ENCODE measurements at regions not wholly inside any gene's neighbourhood (a gene's known extent, or its start where the extent isn't known, plus 50 kb on each side); places are given as distances from the start of the nearest gene placed in this dataset.

DNA sequence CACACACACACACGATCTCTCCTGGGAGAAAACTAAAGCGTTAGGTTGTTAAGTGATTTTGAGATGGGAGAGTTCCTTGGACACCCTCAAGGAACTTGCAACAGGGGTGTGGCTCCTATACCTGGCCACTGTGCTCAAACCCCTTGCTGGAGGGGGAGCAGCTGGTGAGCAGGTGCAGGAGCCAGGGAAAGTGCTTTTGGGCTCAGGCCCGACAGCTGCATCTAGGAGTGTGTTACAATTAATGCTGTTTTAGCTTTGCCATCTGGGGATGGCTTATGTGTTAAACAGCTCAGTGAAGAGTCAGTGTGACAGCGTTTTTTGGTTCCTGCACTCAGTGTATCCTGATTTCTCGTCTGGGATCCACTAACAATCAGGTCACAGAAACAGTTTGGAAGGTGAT is 510.8 kb downstream of the TRIB2 start:
- TF ChIP-seq, protein P1, sequence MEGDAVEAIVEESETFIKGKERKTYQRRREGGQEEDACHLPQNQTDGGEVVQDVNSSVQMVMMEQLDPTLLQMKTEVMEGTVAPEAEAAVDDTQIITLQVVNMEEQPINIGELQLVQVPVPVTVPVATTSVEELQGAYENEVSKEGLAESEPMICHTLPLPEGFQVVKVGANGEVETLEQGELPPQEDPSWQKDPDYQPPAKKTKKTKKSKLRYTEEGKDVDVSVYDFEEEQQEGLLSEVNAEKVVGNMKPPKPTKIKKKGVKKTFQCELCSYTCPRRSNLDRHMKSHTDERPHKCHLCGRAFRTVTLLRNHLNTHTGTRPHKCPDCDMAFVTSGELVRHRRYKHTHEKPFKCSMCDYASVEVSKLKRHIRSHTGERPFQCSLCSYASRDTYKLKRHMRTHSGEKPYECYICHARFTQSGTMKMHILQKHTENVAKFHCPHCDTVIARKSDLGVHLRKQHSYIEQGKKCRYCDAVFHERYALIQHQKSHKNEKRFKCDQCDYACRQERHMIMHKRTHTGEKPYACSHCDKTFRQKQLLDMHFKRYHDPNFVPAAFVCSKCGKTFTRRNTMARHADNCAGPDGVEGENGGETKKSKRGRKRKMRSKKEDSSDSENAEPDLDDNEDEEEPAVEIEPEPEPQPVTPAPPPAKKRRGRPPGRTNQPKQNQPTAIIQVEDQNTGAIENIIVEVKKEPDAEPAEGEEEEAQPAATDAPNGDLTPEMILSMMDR (IDR thresholded peaks at IDR 0.05; ENCODE audit: extremely low read depth in 1 of 2, insufficient read depth in 1 of 2, low read depth in 1 of 2, low read length in 2 of 2) = no peak
- TF ChIP-seq POLR2A (IDR thresholded peaks at IDR 0.05; ENCODE audit: low read depth, low read length) (no peak), EZH2 (IDR thresholded peaks at IDR 0.05; ENCODE audit: borderline replicate concordance, low read depth, low read length, severe bottlenecking) (no peak), POLR2AphosphoS5 (IDR thresholded peaks at IDR 0.05; ENCODE audit: insufficient read depth, low read depth, low read length) (no peak), MYC (IDR thresholded peaks at IDR 0.05; ENCODE audit: low read depth, low read length) (no peak), JUN (IDR thresholded peaks at IDR 0.05; ENCODE audit: borderline replicate concordance, insufficient read depth, insufficient read length, low read depth) (no peak), FOS (IDR thresholded peaks at IDR 0.05; ENCODE audit: borderline replicate concordance, insufficient read depth, low read length) (no peak)
- TF ChIP-seq, protein P2, sequence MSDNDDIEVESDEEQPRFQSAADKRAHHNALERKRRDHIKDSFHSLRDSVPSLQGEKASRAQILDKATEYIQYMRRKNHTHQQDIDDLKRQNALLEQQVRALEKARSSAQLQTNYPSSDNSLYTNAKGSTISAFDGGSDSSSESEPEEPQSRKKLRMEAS (IDR thresholded peaks at IDR 0.05; ENCODE audit: insufficient read depth, insufficient read length) = no peak

Measured in endothelial cell of umbilical vein (primary cell).